Activated CD8-positive, alpha-beta memory T cell treated with anti-CD3 and anti-CD28 coated beads for 24 hours (primary cell): ENCODE measurements at regions not wholly inside any gene's neighbourhood (a gene's known extent, or its start where the extent isn't known, plus 50 kb on each side); places are given as distances from the start of the nearest gene placed in this dataset.
"Not testable (repeated sequence)": the region's sequence is repeated elsewhere in the genome, so short reads cannot be mapped to it uniquely, and the experiment has no call there.

Experiments used
- DNase-seq: peaks from one replicate; pipeline ENCODE4 v3.0.0-alpha.2; 2020

DNA sequence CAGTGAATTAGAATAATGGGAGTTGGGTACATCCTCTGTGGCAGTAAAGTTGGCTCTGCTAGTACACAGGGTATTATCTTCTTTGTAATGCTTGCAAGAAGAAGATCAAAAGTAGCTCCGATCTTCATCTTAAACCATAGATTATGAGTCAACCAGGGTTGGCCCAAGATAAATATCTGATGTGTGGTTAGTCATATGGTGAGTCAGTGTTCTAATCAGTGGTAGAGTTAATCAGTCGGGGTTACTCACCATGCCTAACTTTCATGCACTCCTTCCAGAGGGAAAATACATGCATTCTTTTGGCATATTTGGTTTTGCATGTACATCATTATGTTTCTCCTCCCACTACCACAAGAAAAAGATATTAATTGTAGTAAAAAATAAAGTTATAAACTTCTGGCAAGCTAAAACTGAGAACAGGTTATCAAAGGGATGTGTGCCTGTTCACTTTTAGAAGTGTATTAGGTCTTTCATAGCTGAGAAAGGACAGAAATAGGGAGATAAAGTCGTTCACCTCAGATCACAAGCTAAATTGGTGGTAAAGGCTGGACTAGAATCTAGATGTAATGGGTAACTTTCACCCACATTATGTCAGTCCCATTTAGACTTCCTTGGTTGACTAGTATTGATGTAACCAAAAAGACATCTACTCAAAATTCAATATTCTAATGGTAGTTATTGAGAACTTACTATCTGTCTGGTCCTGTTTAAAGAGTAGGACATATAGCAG is 684.4 kb downstream of the IRS1 start:
- no peak for DNase-seq

DNA sequence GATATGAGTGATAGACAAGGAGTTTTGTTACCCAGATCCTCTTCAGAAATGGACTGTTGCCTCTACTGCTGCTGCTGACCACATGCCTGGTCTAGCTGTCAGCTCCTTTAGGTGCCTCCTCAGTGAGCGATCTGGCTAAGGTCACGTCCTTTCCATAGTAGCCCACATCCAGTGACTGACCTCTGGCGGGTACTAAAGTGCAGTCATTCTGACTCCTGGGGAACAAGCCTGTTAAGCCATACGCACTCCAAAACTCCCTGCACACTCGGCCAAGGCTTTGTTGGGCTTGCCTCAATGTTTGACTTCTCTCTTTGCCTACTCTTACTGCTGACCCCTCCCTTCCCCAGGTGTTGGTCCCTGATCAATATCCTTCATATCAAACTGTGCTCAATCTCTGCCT is 685.2 kb downstream of the IRS1 start:
- DNase-seq = no peak

DNA sequence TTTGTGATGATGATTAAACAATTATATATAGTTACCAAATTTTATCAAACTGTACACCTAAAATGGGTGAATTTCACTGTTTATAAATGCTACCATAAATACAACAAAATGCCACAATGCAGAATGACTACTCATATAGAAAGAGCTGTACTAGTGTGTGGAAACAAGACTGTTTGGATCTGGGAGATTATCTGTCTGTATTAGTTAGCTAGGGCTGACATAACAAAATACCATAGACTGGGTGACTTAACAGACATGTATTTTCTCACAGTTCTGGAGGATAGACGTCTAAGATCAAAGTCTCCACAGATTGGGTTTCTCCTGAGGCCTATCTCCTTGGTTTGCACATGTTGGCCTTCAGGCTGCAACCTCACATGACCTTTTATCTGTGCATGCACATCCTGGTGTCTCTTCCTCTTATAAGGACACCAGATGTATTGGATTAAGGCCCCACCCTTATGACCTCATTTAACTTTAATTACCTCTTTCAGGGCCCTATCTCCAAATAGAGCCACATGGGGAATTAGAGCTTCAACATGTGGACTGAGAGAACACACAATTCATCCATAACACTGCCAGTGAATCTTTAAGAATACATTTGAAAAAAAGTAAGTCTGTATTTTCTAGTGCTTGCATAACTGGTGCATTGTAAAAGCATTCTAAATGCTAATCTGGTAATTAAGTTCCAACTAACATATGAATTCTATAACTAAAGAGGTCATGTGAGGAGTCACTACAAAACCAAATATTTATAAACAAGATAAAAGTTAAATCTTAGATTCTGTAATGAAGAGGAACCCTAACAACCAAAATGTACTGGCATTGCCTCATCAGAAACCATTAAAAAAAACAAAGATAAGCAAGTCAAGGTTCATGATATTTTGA is 699.6 kb downstream of the NYAP2 start:
- DNase-seq = no peak

DNA sequence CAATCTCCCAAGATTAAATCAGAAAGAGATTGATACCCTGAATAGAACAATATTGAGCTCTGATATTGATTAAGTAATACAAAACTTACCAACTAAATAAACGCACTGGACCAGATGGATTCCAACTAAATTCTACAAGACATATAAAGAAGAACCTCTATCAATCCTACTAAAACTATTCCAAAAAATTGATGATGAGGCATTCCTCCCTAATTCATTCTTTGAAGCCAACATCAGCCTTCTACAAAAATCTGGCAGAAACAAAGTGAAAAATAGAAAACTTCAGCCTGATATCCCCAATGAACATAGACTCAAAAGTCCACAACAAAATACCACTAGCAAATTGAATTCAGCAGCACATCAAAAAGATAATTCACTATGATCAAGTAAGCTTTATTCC is 695.5 kb downstream of the NYAP2 start:
- no peak for DNase-seq

DNA sequence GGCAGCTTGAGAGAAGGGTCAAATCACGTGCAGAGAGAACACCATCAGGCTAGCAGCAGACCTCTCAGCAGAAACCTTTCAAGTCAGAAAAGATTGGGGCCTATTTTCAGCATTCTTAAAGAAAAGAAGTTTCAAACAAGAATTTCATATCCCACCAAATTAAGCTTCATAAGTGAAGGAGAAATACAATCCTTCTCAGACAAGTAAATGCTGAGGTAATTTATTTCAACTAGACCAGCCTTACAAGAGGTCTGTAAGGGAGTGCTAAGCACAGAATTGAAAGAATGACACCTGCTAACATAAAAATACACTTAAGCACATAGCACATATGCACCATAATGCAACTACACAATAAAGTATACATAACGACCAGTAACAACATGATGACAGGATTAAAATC is 693.9 kb downstream of the NYAP2 start:
- no peak for DNase-seq

DNA sequence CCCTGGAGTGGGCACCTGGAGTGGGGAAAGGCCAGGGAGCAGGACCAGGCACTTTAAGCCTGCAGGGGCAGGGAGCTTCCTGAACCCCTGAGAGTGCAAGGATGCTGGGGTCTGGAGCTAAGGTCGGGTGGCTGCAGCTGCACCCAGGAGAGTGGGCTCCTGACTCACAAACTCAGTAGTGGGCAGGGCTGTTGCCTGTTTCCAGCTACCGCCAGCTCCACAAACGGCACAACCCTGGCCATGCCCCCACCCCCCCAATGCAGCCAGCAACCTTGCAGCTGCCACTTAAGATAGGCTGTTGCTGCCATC is 688.8 kb downstream of the NYAP2 start:
- DNase-seq = no peak

DNA sequence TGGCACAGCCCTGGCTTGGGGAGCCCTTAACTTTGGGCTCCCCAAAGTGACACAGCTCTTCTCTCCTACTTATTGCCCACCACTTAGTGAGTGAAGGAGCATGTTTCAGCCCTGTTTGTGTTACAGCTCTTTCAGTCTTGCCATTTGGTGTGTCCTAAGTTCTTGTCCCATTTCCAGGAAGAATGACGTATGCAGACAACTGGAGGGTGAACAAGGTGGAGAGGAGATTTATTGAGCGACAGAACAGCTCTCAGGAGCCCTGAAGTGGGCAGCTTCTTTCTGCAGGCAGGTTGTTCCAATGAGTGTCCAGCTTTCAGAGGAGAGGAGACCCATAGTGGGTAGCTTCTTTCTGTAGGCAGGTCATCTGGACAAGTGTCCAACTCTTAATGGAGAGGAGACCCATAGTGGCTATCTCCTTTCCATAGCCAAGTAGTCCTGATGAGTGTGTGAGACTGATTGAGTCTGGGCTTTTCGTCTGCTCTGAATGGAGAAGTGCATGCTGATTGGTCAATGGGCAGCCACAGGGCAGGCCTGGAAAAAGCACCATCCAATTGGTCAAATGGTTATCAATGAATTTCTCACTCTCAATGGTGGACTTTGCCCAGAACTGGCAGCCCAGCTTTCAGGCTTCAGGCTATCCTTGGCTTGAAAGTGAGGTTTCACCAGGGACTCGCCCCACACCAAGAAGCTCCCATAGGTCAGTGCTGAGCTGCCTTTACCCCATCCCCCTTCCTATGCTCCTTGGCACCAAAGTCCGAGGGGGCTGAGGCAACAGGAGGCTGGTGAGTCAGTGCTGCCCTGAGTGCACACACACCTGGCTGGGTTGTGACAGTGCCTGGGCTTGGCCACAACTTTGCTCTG is 688.2 kb downstream of the NYAP2 start:
- DNase-seq = no peak

DNA sequence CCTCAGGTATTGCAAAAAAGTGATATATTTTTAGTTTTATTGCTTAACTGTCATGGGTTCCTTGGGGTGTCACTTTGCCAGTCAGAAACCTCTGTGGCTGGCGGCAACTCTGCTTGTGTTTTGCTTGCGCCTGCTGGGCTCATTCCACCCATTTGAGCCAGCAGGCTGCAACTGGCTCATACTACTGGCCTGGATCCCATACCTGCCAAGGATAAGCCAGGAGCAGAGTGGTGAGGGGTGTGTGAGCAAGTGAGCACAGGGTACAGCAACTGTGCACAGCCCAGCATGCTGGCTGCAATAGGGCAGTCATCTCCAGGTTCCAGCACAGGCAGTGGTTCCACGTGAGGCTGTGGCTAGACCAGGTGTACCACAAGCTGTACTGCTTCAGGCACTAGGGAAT is 687.5 kb downstream of the NYAP2 start:
- DNase-seq = no peak

DNA sequence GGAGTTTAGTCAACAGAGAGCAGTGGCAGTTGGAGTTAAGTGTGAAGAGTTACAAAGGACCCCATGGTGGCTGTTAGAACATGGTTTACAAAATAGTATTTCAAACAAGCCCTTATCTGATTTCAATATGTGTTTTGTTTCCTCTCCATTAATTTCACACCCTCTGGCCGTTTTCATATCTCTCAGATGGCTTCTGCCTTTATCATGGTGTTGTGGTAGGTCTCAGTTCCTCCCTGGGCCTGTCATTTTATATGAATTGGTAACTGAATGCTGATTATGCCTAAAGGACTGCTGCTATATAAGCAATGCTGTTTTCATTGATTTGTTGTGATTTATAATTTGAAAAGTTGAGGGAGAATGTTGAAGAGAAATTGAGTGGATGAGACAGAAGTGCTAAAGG is 686.7 kb downstream of the NYAP2 start:
- DNase-seq = no peak

DNA sequence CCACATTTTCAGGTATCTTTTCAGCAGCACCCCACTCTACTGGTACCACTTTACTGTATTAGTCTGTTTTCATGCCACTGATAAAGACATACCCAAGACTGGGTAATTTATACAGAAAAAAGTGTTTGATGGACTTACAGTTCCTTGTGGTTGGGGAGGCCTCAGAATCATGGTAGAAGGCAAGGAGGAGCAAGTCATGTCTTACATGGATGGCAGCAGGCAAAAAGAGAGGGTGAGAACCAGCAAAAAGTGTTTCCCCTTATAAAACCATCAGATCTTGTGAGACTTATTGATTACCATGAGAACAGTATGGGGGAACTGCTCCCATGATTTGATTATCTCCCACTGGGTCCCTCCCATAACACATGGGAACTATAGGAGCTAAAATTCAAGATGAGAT is 685.9 kb downstream of the NYAP2 start:
- DNase-seq = not testable (repeated sequence)

DNA sequence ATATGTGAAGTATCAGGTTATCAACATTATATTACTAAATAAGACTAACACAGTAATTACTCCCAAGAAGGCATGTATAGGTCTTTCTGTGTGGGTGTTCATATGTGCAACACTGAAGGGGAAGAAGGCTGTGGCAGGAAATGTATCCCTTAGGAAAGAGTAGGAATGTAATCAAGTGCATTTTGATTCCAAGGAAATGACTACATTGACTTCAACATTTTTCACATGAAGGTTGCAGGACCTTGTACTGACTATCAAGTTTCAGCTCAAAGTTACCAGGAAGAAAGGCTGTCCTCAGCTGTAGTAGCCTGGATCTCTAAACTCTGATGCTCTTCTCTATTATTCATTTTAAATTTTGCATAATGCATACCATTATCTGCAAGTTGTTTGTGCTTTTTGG is 680.8 kb downstream of the NYAP2 start:
- no peak for DNase-seq

DNA sequence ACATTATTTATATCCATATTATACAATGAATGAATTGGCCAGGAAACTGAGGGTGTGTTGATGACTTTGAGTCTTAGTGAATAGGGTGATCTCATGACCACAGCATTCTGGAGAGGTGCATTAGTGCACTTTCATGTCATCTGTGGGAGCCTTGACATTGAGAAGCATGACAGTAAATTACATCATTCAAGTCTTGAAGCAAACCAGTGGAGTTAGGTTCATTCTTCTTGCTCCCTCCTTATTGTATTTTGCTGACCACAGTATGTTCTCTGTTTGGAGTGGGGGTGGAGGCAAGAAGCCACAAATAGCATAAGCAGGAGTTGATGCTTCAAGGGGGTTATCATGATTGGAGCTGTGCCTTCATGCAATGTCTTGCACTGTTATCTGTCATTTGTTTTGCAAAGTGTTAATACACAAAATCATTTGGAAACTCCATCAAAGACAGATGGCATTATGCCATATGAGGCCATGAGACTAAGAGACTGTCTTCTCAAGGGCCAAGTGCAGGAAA is 680.2 kb downstream of the NYAP2 start:
- no peak for DNase-seq

DNA sequence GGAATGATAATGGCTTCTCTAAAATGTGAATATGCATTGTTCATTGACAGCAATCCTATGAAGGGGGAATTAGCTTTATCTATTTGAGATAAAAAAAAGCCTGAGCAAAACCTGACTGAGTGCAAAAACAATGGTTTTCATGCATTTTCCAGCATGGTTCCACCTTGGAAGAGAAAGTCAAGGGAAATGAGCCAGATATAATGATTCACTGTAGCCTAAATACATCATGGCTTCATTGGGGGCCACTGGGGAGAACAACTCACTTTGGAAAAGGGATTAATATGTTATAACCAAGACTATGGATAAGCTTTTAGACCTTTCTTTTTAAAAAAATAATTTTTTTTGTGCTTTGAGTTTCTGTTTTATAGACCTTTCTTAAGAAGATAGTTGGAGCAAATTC is 679.7 kb downstream of the NYAP2 start:
- DNase-seq = no peak

DNA sequence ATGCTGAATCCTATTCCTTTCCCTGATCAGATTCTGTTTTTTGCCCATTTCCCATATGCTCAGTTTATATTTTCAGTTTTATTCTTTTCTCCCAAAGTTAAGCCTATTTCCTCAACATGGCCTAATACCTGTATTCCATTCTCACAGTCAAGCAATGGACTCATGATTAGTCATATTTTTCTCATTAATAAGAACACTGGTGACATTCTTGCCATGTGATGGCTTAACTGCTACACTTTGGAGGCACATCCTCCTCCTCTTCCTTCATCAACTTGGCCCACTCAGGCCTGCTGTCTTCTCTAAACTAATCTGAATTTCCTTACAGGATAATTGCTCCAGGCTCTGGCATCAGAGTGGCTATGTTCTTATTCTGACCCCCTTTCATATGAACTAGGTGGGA is 679.2 kb downstream of the NYAP2 start:
- DNase-seq = no peak

DNA sequence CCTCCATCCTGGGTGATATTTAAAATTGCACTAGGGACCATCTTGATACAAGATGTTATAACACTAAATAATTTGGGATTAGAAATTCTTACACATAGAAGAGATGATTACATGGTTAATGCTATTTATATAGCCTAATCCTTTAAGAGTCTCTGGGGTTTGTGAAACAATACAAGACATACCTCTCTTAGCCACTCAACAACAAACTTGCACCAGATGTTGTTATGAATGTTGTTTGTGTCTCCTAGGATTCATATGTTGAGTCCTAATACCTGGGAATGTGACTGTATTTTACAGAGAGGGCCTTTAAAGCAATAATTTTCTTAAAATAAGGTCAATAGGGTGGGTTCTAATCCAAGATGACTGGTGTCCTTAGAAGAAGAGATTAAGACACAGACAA is 678.3 kb downstream of the NYAP2 start:
- DNase-seq = no peak

DNA sequence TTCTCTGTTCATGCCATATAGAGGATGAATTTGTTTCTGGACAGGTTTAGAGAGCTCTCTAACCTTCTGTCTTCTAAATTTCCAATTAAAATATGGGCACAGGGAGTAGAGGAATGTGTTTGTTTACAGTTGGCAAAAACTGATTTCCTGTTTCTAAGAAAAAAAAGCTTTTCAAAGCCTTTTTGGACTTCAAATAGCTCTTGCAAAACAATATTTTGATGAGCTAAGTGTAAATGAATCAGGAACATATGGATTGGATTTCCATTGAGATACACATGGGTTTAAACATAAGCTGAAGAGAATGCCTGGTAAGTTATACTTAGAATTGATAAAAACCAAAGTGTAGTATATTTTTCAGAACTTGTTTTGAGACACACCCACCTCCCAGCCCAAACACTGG is 677.5 kb downstream of the NYAP2 start:
- no peak for DNase-seq

DNA sequence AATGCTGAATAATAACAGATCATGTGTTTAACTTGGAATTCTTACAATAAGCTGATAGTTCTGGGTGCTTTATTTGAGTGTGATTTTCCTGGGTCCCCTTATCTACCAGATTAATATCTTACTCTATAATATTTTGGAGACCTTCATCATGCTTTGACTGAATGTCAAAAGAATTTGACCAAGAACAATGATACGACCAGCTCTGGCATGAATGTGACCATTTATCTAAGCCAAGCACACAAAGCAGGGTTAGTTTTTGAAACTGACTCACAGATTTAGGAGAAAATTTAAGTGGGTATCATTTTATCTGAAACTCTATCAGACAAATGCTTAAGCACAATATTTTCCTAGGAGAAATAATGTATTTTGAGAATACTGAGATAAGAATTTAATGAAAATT is 677.0 kb downstream of the NYAP2 start:
- no peak for DNase-seq

DNA sequence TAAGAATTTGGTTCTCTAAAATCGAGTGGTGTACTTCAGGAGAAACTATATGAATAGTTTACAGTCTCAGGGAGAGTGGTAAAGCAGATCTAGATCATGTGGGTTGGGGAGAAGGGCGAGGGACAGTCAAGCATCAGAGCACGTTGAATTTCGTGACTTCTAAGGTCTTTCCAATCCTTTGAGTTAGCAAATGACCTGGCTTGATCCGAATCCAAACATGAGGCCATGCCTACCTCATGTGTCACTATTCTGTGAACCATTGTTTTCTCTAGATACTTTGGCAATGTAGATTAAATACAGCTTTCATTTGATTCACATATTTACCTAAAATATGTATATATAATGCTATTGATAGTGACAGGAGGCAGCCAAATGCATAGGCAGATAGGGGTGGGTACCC is 674.9 kb downstream of the NYAP2 start:
- no peak for DNase-seq

DNA sequence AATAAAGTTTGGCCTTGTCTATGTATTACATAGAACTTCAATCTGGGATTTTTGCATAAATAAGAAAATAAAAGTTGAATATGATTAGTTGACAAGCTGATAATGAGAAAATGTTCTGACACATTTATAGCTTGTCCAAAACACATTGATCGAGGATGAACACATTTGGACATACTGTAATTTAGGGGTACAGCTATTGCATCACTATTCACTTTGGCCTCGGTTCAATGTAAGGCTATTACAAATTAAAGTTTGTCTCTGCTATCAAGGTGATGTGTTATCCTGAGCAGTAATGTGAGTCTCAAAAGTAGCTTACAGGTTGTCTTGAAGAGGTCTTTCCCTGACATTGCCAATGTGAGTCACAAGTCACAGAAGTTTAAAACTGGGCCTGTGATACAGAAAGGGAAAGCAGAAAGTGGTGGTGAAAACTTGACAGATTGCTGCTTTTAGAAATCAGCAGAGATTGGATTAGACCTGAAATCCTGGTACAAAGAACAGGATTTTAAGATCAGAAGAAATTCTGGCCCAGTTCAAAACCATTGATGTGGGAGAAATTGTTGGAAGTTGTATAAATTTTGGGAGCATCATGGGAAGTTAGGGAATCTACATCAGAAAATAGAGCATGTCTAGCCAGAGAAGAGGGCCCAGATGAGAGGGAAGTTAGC is 674.1 kb downstream of the NYAP2 start:
- no peak for DNase-seq

DNA sequence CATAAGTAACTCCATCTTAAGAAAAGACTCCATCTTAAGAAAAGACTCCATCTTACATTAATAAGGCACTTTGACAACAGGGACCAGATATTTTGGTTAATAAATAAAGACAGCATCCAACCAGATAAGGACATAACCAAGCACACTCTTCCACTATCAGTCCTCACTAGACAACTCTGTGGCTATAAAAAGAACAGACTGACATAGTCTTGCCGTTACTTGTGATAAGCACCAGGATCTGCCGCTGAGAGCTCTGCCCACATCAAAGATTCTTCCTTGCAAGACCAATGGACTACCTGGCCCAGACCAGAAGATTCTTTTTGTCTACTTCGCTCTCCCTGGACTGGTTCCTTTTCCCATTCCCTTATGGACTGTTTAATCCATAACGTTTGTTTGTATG is 667.4 kb downstream of the NYAP2 start:
- no peak for DNase-seq

DNA sequence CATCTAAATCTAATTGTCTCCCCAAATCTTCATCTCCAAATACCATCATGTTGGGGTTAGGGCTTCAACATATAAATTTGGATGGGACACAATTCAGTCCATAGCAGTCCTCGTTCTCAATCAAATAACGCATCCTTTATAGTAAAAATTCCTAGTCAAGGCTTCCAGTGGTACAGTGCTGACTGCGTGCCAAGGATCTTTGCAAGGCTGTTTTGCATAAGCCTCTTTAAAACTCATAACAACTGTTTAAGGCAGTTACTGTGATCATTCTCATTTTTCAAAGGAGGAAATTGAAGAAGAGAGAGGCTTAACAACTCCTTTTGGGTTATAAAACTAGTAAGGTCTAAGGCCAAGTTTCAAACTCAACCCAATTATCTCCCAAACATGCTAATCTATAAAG is 666.9 kb downstream of the NYAP2 start:
- no peak for DNase-seq

DNA sequence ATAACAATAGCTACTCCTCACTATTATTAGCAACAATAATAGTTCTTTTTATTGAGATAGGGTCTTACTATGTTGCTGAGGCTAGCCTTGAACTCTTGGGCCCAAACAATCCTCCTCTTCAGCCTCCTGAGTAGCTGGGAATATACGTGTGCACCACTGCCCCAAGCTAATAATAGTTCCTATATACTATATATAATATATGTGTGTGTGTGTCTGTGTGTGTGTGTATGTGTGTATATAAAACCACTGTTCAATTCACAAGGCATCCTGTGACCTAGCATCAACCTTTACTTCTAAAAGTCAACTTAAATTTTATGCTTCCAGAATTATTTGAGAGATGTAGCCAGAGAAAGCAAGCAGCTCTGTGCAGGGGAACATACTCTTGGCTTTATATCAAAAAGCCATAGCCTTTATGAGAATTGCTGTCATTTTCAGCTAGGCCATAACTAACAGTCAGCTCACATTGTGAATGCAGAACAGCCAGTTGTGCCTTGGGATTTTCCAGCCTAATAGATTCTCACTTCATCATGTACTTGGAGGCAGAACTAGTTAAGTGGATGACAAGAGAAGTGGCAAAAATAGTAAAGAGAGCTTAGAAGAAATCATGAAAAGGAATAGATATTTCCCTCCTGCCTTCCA is 665.5 kb downstream of the NYAP2 start:
- DNase-seq = no peak
